GM21390 (cell line): ENCODE measurements at regions not wholly inside any gene's neighbourhood (a gene's known extent, or its start where the extent isn't known, plus 50 kb on each side); places are given as distances from the start of the nearest gene placed in this dataset.

Experiments
- ATAC-seq: cut with Tn5 transposase; IDR thresholded peaks from one replicate; pipeline ENCODE4 v1.9.1; 2021; ENCODE audit not compliant: unreplicated experiment

DNA sequence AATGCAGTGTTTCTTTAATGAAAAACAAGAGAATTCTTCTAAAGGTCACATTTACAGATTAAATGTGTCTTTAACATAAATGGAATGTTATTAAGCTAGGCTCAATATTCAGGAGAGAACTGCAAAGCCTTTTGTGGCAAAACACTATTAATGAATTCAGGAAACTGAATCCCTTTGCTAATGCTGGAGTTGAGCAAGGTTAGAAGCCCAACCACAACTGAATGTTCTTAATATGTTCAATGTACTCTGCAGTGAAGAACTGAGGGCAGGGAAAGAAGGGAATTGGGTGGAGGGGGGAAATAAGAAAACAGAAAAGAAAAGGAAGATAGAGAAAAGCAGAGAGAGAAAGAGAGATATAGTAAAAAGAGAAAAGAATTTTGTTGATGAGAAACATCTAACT is 276.7 kb upstream of the TMEM161B start:
- no peak for ATAC-seq

DNA sequence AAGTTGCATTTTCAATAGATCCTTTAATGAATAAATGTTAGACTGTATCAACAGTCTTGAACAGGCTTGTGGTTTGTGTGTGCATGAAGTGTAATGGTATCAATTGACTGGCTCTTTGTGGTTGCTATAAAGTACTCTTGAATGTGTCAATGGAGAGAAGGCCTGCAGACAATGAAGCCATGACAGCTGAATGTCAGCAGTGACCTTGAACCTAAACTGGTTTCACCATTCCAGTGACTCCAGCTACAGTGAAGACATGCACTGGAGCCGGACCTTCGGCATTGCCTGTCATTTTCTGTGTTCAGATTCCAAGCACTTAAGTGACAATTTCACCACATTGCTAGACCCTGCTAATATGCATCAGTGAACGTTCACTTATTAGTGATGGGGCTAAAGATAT is 276.0 kb upstream of the TMEM161B start:
- ATAC-seq, result no peak

DNA sequence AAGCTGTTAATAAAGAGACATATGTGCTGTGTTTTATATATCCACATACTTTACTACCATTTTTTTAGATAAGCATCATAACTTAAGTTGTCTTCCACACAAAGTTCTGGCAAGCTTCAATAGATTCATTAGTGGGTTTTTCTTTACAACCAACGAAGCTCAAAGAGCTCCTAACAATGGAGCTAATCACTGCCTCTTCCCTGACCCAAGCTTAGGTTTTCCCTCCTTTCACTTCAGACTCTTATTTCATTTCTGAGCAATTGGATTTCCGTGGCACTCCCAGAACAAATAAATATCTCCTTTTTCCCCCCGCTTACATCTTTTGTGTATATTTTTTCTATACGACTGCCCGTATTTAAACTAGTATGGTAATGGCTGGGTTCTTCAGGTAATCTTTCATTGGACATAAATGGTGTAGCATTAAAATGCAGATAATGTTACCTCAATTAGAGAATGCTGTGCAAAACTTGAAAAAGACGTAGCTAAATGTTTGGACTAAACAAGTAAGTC is 275.5 kb upstream of the TMEM161B start:
- no peak for ATAC-seq

DNA sequence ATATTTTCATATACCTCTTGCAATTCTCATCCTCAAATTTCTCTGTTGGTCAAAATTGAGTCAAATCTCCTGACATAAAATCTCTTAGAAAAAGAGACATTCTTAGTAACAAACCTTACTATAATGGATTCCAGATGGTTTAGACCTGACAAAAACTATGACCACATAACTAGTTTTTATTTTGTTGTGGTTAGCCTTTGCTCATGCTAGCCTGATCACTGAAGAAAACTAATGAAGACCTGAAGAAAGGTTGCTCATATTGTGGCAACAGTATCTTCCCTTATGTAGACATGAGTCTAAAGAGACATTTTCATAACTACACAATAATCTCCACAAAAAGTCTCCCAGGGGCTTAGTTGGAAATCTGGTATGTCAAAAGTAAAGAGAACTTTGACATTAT is 274.1 kb upstream of the TMEM161B start:
- ATAC-seq, result no peak

DNA sequence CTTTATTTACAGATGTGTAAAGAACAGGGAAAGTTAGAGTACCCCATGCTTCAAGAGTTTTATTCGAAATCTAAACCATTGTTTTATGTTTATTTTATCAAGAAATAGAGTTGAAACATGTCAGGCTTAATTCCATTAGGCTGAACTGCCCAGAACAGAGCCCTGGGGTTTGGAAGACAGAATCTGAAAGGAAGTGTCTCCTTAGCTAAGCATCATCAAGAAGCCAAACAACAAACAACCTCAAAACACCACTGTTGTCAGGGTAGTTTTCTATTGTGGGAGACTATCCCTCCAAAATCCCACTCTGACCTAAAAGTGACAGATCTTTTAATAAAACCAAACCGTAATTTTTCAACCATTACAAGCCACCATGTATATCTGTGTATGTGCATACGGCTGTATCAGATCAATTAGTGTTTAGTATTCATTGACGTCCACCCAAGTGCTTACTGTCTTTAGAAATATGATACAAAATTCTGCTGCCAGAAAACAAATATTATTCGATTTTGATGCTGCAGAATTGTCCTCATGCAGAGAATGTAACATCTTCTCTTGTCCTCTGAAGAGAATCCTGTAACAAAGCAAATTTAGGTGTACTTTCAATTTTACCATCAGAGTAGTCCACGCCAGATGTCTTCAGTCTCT is 271.9 kb upstream of the TMEM161B start:
- ATAC-seq, result no peak

DNA sequence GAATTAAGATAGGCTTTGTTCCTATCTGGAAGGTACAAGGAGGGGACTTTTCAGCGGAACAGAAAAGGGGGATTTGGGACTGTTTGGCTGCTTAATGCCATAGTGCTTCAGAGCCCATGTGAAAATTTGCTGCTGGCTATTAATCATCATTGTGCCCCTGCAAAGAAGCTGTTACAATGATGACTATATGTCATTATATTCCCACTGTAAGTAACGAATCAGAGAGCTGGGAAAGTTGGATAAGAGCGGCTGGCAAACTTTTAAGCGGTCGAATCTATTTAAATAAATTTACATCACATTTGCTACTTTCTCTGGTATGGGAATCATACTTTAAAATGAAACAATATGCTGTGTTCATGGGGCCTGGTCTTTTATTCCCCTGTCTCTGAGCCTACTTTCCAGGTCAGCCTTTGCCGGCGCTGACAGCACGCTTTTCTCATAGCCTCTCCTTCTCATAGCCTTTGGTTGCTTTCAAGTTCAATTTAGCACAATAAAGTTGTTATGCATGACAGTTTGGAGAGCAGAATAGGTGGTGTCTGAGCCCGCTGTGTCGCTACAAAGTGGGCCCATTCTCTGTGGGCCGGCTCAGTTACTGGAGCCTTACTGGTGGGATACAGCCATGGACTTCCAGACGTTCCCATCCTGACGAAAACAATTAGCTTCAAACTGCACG is 271.2 kb upstream of the TMEM161B start:
- no peak for ATAC-seq

DNA sequence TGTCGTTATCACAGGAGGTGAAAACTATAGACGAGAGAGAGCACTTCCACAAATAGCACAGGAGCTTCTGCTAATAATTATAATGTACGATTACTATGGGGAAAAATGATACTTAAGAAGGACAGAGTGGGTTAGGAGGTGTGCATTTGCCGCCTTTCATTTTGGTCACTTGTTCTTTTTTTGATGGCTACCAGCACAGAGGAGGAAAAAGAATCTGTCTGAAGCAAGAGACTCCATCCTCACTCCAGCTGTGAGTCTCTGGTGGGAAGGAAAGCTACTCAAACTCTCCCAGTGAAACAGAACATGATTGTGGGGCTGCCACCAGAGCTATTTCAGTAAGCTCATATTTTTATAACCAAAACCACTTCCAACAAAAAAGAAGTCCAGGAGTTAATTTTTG is 270.4 kb upstream of the TMEM161B start:
- no peak for ATAC-seq

DNA sequence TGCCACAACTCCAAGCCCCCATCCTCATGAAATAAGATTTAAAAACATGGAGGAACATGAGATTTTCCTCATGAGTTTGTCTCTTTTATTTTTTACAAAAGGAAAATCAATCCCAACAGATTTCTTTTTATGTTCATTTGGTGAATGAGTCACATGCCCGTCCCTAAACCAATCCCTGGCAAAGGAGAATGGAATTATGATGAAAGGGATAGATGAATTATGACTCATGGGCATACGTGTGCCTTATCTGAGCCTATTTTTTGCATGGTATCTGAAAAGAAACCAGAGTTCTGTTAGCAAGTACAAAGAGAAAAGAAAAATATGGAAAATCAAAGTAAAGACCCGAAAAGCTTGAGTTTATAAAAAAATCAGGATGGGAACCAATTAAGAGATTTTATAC is 267.5 kb upstream of the TMEM161B start:
- ATAC-seq, result no peak

DNA sequence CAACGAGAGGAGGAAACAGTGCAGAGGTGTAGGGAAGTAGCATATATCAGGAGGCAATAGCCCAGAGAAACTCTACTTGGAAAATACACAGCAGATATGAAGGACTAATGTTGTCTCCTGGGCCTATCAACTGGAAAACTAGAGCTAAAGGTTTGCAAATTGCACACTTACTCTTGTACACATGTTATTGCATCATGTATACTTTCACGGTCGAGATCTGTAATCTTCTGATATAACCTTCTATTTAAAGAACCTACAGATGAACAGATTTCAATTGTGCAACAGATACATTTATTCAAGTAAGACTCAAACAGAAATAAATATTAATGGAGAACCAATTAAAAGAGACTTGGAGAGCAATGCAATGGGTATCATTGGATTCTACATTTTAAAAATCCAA is 256.3 kb upstream of the TMEM161B start:
- no peak for ATAC-seq

DNA sequence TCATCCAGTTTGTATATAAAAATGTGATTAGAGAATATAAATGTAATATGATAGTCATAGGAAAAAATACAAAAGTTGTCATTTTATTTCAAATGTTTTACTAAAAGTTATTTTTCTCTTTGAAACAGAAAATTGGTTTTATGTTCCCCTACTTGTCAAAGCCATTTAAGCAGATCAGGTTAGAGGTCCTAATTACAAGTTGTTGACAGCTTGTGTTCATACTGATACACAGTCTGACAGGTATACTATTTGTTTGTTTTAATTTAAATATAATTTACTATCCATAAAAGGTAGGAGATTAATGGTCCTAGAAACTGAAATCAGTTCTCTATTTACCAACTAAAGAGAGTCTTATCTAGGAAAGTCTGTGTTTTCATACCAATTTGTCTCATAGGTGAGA is 250.4 kb upstream of the TMEM161B start:
- ATAC-seq, result no peak

DNA sequence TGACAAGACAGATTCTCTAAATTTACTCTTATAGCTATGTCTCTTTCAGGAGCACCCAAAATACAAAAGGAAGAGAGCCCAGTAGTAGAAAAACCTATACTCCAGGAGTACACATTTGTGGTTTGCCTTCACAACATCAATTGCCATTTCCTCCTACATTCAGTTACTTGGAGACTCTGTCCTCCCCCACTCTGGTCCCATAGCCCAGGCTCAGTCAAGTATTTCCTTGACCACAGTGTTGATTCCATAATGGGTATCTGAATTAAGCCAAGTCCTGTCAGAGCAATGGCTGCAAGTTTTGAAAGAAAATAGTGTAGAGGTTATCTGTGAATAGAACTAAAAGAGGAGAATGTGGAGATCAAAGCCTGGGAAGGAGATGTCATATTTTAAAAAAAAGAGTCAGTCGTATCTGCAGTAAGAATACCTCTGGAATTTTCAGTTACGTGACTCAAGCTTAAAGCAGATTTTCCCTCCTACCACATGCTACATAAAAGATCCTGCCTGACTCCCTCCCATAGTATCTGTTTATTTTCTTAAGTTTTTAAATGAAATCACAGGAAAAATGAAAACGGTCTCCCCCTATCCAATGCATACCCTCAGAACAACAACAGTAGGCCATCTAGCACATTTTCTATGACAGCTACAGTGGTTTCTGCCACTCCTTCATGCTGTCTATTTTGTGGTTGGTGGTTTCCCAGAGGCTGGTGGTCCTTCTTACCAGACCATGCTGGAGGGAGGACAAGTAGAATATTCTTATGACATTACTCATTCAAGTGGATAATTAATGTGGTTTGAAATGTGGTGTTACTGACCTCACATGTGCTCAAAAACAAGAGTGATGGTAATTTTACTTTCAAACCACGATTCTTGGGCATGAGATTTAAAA is 249.7 kb upstream of the TMEM161B start:
- no peak for ATAC-seq

DNA sequence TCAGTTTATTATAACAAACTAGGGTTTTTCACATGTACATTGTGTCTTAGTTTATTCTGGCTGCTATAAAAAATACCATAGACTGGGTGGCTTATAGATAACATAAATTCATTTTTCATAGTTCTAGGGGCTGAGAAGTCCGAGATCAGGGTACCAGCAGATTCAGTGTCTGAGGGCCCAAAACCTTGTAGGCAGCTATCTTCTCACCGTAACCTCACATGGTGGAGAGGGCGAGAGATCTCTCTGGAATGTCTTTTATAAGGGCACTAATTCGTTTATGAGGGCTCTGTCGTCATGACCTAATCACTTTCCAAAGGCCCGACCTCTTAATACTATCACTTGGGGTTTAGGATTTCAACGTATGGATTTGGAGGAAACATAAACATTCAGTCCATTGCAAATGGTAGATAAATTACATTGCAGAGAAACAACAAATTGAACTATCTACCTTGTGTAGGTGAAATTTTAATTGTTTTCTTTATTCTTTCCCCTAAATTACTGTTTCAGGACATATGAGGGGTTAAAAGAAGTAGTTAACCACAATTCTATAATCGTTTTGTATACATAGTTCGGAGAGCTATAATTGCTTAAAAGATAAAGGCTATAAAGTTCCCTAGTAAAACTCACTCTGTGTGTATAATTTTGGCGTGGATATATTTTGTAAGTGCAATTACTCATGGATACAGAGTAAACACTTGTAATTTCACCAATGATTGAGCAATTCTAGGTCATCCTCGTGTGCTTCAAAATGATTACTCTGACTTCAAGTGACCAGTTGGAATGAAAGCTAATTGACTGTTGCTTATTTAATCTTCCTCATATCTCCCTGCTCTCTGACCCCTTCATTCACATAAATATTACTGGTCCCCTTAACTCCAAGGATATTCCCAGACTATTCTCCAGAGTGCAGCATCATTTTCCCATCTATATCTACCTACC is 247.5 kb upstream of the TMEM161B start:
- ATAC-seq, result no peak

DNA sequence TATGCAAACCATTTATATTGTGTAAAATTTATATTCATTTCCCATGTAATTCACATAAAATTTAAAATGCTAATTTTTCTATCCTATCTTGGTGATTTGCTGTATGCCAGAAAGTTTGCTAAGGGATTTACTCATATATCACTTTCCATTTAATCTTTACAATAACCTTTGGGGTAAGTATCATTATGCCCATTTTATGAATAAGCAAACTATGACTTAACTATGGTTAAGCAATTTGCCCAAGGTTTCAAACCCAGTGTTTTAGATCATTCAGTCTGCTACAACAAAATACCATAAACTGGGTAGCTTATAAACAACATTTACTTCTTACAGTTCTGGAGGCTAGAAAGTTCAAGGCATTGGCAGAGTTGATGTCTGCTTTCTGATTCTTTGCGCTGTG is 246.4 kb upstream of the TMEM161B start:
- no peak for ATAC-seq

DNA sequence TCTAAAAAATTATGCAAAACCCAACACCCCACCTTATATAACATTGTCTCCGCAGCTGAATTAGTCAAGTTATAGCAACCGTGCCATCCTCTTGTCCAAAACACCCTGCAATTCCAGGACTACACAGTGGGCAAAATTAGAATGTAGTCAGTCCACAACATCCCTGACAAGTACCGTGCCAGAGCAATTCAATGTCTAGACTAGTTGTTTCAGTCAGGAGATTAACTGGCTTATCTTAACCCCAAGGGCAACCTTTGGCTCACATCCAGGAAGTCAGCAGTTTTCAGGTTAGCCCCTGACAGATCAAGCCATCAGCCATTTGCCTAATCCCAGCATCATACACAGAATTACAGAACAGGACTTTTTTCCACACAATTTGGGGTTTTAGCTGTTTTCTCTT is 240.8 kb upstream of the TMEM161B start:
- no peak for ATAC-seq

DNA sequence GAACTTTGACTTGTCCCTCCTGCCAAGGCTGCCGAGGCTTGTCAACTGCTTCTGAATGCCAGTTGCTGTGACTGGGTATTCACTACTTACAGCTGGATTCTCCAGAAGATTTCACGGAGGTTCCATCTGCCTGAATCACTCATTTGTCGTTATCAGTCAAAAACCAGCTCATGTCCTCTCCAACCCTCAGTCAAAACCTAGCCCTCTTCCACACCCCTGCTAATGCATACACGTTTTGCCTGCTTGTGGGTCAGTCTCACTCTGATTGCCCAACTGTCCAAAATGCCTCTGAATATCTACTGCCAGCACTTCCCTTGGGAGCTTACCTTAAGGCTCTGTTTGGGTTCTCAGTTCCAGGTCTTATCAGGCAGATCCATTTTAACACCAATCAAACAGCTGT is 238.6 kb upstream of the TMEM161B start:
- ATAC-seq, result no peak

DNA sequence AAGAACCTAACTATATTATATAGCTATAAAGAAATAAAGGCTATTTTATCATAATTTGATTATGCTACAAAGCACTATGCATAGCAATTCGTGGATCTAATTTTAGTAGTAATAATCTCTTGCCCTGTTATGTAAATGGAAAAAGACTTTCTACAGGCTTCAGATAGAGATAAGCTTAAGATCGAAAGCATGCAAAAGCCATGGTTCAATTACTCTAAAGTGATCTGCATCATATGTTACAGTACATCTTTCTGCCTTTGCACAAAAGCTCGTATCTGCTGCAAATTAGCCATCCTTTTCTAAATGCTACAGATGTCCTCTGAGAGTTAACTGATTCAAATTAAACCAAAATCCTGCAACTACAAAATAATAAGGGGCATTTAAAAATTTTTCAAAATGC is 234.8 kb upstream of the TMEM161B start:
- no peak for ATAC-seq

DNA sequence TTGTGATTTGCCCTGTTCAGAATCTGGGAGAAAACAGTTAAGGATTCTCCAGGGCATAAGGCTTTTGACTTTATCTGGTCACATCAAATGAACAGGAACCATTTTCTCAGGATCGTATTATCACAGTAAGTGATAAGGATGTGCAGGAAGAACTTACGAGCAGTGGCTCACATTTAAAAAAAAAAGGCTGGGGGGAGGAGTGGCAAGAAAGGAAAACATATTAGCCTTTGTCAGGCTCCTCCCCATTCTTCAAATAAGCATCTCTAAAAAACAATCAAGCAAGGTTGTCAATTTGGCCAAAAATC is 234.3 kb upstream of the TMEM161B start:
- ATAC-seq, result no peak

DNA sequence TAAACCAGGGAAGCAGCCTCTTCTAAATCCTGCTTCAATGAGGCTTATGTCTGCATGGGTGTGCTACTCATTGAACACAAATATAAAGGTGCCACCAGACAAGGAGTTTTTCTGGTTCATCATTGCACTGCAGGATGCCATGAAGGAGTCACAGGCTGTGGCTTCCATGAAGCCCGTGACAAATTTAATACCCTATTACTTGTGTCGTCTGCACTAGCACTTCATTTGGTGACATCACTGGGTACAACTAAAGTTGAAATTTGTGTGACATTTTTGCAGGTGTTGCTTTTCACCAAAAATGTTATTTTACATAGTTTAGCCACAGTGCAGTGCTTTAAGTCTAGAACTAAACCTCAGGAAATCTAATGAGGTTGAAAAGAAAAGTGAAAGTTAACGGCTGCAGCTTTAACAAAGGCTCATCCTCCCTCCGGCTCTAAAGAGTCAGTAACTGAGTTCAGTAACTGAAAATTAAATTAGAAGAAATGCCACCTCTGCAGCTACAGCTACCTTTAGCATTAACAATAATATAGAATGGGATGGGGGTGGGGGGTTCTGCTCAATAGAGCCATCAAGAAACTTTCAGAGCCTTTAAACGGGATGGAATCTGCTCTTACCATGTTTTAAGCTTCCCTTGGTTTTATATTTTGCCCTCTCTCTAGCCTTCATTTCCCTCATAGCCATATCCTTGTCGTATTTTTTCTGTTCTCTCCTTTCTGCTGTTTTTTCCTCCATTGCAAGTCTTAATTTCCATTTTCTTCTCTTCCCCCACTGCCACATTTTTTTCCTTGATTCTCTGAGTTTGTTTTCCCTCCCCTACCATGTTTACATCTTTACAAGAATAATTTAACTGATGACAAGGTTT is 233.8 kb upstream of the TMEM161B start:
- peak; percentile 88 for ATAC-seq

DNA sequence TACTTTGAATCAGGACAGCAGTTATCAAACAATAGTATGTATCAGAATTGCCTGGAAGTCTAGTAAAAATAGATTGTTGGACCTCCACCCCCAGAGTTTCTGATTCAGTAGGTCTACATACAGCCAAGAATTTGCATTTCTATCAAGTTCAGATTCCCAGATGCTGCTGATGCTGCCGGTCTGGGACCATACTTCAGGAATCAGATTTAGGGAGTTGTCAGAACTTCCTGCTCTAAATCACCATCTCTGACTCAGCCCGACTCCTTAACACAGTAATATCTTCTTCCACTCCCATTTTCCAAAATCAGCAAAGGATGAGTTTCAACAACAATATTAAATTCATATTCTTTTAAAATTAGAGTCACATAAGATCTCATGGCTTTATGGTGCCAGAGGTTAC is 227.2 kb upstream of the TMEM161B start:
- no peak for ATAC-seq

DNA sequence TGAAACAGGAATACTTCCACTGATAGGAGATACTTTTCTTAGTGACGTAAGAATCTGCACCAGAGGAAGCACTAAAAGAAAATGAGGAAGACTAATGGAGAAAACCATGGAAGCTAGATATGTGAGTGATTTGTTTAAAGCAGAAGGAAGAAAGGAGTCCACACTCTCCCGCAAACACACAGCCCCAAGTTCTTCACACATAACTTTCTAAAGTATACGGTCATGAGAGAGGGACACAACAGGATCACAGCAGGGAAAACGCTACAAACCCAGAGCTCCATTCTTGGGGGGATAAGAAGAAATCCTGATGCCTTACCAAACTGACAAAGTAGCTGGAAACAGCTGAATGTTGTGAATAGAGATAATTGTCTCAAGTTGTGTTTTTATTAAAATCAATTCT is 222.2 kb upstream of the TMEM161B start:
- ATAC-seq, result no peak
